ENCODE measurements at regions not wholly inside any gene's neighbourhood (a gene's known extent, or its start where the extent isn't known, plus 50 kb on each side); places are given as distances from the start of the nearest gene placed in this dataset.

GRCh38 chr18:26738706-26739105 lies 126.8 kb downstream of the AQP4 start:
- TF ChIP-seq POLR2AphosphoS5 (IDR thresholded peaks at IDR 0.05) (no peak), EP300 (IDR thresholded peaks at IDR 0.05; ENCODE audit: low read depth) (no peak)
- TF ChIP-seq, protein P1, sequence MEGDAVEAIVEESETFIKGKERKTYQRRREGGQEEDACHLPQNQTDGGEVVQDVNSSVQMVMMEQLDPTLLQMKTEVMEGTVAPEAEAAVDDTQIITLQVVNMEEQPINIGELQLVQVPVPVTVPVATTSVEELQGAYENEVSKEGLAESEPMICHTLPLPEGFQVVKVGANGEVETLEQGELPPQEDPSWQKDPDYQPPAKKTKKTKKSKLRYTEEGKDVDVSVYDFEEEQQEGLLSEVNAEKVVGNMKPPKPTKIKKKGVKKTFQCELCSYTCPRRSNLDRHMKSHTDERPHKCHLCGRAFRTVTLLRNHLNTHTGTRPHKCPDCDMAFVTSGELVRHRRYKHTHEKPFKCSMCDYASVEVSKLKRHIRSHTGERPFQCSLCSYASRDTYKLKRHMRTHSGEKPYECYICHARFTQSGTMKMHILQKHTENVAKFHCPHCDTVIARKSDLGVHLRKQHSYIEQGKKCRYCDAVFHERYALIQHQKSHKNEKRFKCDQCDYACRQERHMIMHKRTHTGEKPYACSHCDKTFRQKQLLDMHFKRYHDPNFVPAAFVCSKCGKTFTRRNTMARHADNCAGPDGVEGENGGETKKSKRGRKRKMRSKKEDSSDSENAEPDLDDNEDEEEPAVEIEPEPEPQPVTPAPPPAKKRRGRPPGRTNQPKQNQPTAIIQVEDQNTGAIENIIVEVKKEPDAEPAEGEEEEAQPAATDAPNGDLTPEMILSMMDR (IDR thresholded peaks at IDR 0.05) = no peak
